HG03521 (cell line): ENCODE measurements at regions not wholly inside any gene's neighbourhood (a gene's known extent, or its start where the extent isn't known, plus 50 kb on each side); places are given as distances from the start of the nearest gene placed in this dataset.
"Not testable (repeated sequence)": the region's sequence is repeated elsewhere in the genome, so short reads cannot be mapped to it uniquely, and the experiment has no call there.

ENCODE experiments used
- ATAC-seq: cut with Tn5 transposase; IDR thresholded peaks from one replicate; pipeline ENCODE4 v1.9.1; 2021; ENCODE audit warnings: mild to moderate bottlenecking, moderate library complexity; ENCODE audit not compliant: unreplicated experiment

DNA sequence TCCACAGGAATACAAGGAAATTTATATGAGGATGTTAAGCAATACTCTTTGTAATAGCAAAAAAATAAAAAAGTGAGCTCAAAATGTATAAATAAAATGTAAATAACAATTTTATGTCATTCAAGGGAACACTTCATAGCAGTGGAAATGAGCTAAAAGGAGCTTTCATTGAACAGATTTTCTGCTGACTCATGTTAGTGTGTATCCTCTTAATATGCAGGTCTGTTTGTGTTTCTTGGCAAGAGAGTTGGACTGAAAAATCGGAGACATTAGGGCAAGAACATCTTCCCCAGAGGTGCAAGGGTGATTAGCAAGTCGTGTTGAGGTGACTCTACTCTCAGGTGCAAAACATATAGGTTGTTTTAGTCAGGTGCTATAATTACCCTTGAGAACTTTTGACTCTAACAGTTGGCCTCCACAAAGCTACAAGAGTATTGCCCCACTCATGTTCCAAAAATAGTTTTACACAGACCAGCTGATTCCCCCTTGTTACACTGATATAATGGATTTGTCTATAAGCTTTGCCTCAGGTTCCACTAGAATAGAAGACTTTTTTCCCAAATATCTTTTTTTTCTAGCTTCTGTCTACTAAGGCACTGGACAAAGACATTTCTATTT lies 702.9 kb downstream of the TENT5A start:
- ATAC-seq = no peak

DNA sequence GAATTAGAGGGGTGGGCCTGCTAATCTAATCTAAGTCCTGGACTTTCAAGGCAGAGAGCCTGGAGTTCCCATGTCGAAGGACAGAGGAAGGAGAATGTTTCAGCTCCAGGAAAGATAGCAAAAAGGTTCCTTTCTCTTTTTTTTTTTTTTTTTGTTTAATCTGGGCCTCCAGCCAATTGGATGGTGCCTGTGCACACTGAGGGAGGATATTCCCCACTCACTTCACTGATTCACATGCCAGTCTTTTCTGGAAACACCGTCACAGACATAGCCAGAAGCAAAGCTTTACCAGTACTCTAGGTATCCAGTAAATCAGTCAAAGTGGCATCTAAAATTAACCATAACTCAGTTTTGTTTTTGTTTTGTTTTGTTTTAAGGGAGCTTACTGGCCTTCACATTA lies 721.1 kb downstream of the TENT5A start:
- no peak for ATAC-seq

DNA sequence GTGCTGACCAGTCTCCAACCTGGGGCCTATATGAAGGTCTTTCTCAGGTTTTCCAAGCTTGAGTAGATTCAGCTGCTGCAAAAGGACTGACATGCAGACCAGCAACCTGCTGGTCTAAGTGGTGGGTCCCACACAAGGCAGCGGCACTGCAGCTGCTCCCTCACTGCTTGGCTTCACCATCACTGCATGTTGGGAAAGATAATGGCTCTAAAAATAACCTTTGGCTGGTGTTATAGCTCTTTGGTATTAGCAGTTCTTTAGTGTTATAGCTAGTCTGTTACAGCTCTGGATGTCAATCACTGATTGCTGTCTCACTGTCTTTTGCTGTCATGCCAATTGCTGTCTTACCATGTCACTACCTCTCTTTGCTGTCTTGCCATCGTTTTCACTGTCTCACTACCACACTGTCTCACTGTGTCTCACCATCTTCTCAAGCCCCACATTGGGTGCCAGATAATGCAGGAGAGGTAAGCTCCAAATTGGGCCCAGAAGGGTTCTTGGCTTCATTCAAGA lies 726.4 kb downstream of the TENT5A start:
- no peak for ATAC-seq

DNA sequence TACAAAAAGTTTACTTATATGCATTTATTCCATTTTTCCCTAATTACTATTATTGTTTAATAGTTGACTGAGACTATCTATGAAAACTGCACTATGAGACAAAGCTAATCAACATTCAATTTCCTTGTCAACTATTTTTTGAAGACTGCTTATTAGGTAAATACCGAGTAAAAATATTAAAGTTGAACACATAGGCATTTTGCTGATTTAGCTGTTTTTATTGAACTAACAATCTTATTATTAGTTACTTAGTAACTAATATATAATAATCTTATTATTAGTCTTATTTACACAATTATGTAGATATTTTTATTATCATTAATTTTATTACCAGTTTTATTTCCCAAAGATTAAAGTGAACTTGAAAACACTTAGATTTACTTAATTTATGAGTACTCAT lies 728.8 kb downstream of the TENT5A start:
- no peak for ATAC-seq

DNA sequence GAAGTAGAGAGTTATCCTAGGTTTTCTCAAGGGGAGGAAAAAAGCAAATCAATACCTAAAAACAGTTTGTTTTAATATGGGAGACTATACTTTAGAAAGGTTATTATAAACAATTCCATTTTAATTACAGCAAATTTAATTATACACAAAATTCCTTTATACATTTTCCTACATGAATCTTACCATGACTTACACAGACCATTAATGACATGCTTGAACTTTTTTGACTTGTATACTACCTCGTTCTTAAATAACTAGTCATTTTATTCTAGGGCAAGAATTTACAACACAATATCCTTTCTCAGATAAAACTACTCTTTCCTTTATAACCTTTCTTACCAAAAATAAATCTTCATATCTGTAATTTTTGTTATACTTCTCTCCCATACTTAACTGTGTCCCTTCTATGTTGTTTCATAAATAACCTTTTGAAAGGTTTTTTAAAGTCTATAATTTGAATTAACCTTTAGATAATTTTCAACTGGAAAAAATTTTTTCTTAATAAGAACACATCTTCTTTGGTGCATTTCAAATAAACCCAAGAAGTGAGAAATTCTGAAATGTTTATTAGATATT lies 729.4 kb downstream of the TENT5A start:
- no peak for ATAC-seq

DNA sequence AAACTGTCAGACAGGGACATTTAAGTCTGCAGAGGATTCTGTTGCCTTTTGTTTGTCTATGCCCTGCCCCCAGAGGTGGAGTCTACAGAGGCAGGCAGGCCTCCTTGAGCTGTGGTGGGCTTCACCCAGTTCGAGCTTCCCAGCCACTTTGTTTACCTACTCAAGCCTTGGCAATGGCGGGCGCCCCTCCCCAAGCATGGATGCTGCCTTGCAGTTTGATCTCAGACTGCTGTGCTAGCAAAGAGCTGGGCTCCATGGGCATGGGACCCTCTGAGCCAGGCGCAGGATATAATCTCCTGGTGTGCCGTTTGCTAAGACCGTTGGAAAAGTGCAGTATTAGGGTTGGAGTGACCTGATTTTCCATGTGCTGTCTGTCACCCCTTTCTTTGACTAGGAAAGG lies 734.9 kb downstream of the TENT5A start:
- not testable (repeated sequence) for ATAC-seq

DNA sequence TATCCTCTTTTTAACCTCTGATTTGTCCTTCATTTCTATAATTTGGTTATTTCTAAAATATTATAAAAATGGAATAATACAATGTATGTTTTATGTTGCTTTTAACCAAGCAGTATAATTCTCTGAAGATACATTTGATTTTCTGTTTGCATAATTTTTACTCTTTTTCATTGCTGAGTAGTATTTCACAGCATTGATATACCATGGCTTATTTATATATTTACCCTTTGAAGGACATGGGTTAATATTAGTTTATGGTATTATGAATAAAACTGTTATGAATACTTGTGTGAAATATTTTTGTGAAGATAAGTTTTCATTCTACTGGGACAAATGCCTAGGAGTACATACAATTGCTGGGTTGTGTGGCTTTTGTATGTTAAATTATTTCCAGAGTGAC lies 748.6 kb downstream of the TENT5A start:
- no peak for ATAC-seq

DNA sequence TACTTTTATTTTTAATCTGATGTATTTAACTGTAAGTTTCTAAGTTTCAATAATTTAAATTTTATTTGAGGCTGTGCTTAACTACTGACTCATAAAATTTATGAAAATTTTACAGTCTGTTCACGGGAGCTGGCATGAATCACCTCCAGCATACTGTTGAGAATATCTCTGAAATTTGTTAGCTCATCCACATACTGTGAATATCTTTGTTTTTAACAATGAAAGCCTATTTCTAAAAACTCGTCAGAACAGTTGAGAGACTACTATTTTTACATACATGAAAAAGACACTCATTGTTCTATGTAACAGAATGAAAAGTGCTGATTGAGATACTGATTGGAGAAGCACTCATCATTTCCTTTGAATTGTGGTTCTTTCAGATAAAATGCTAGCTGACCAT lies 749.3 kb downstream of the TENT5A start:
- no peak for ATAC-seq

DNA sequence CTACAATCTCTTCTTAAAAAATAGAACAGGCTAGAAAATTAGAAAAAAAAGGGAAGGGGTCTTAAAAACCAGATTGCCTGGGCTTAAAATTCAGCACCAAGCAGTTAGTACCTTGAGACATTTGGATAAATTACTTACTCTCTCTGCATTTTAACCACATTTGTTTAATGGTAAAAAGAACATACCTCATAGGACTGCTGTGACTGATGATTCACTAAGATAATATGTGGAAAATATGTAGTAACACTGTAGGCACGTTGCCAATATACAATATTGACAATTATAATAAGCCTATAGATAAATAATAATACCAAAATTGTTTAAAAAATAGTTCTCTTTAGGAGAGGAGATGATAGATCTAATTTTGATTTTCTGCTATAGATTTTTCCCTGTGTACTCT lies 750.4 kb downstream of the TENT5A start:
- ATAC-seq = no peak

DNA sequence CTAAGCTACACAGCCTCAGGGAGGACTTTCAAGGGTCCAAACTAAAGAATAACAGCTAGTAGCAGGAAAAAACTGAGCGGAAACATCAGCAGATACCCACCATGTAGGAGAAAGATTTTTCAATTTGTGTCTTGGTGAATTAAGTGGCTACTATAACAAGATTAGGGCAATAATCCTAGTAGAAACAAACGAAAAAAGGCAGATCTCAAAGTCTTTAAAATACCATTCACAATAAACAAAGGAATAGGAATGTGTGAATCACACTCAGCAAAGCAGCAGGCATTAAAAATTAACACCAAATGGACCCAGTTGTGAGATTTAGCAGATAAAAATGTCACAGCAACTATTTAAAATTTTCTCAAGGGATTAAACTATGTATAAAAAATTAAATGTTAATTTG lies 761.2 kb downstream of the TENT5A start:
- ATAC-seq = no peak

DNA sequence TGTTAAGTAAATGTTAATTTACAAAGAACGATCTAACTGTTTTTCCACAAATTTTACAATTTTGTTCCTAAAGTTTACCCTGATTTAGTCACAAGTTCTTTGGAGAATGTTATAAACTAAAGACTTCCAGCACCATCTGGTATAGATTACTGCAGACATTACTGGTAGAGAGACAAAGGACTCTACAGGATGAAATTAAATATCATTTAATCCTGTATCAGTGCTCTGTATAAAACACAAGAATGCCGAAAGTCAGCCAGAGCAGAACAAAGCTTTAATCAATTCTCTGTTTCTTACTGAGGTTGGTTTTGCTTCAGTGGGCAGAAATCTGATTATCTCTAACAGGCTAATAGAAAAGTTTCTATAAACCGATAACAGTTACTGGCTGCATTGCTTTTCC lies 763.6 kb downstream of the TENT5A start:
- ATAC-seq = no peak

DNA sequence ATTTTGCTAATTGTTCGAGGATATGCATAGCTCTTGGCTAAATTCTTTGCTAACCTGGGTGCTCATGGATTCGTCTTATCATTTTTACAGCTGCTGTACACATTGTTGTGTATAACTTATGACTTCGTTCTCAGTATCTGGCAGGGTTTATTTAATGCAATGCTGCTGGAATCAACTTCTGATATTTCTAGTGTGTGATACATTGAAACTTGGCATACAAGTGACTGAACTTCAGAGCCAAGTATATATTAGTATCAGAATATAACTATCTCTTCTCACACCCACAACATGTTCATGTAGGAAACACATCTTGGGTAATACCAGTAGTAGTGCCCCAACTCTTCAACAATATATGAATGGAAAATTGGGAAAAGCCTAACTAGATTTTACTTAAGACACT lies 764.2 kb downstream of the TENT5A start:
- no peak for ATAC-seq

DNA sequence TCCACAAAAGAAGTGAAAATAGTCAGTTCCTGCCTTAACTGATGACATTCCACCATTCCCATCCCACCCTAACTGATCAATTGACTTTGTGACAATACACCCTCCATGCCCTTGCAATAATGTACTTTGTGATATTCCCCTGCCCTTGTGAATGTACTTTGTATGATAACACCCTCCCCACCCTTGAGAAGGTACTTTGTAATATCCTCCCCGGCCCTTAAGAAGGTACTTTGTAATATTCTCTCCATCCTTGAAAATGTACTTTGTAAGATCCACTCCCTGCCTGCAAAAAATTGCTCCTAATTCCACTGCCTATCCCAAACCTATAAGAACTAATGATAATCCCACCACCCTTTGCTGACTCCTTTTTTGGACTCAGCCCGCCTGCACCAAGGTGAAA lies 771.3 kb downstream of the TENT5A start:
- not testable (repeated sequence) for ATAC-seq

DNA sequence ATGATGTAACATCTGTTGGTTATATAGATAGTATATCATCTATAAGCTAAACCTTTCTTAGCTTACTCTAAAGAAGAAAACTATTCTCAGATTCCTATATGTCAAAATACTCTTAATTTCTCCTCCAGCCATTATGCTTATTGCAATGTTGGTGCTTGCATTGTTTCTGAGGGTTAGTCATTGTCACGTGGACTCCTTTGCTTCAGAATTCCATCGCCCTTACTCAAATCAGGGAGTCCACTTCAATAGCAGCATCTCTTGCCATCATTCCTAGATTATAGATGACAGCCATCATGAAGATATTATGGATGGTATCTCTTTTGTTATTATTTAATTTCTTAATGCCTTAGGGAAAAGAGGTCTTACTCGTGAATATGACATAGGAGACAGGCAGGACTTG lies 776.1 kb downstream of the TENT5A start:
- ATAC-seq = no peak

DNA sequence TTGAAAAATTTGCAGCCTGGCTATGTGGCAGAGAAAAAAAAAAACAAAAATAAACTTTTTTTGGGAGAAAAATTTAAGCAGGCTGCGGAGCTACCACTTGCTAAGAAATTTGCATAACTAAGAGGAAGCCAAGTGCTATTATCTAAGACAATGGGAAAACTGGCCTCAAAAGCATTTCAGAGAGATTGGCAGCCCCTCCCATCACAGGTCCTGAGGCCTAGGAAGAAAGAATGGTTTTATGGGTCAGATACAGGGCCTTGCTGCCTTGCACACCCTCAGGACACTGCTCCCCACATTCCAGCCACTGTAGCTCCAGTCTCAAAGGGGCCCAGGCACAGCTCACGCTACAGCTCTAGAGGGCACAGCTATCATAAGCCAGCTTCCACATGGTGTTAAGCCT lies 777.9 kb downstream of the TENT5A start:
- no peak for ATAC-seq

DNA sequence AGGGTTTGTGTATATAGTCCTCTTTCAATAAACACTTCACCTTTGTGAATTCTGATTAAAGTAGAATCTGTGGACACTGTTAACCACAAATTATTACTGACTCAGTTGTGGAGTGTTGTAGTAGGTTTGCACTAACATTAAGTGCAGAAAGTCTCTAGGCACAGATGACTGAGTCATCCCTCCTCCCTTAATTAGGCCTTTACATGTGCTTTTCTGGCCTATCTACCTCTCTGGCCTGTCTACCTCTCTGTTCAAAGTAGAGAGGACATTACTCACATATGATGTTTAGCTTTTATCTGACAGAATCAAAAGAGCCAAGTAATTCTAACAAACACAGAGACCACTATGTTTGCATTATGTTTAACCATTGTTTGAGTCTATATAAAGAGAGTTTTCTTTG lies 783.0 kb downstream of the TENT5A start:
- ATAC-seq = no peak

DNA sequence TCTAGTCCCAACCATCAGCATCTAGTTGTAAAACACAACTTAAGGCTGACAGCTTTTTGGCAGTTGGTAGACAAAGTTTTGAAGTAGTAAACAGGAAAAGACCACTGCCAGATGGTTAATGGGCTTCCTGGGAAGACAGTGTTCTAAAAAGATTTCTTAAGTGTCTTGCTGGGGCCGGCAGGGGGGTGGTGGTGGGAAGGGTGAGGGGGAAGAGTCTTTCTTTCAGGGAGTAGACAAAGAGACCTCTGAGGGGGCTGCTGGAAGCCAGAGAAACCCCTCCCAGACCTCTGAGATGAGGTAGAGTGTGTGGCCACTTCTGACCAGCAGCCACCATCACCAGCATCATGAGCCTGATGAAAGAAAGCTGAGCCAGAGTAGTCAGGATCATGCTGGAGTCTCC lies 784.9 kb downstream of the TENT5A start:
- no peak for ATAC-seq

DNA sequence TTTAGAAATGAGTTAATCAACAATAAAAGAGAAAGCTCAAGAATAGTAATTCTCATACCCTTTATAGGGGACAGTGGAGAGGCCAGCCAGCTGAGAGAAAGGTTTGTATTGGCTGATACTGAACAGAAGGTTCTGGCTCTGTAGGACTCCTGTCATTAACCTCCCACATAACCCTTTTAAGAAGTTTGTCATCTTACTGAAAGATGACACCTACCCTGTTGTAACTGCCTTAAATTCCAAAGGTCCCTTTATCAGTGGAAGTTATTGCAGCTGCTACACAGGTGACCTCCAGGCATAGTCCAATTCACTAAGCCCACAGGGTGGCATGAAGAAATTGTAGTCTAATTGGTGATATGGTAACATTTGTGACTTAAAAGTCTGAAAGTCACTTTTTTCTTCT lies 790.1 kb downstream of the TENT5A start:
- ATAC-seq = no peak

DNA sequence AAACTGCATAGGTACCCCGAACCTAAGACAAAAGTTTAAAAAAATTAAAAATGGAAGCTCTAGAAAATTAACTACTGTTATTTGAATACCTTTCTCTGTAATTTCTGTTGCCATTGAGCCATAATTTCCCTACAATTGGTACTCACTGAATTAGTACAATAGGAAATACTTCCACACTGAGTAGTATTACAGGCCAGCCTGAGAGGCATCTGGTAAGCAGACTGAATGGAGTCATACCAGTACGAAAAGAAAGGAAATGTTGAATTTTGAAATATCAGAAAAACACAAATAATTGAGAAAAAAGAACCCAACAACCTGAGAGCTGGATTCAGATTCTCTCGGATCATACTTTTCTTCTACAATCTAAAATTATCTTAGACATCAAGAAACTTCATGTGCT lies 791.3 kb downstream of the TENT5A start:
- ATAC-seq = no peak

DNA sequence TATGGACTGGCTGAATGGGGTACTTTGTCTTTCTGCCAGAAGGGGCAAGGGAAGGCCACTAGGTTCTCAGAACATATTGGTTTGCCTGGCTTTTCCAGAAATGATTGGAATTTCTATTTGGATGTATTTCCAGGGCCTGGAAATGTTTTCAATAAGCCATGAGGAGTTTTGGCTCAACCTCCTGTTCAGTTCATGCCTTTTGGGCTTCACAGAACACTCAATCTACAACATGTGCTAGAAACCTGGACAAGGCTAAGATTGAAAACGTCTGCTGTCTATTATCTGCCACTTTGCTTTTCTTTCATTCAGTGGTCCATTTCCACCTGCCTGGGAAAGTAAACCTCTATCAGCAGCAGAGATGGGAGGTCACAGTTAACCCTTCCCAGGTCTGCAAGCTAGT lies 793.4 kb downstream of the TENT5A start:
- no peak for ATAC-seq

DNA sequence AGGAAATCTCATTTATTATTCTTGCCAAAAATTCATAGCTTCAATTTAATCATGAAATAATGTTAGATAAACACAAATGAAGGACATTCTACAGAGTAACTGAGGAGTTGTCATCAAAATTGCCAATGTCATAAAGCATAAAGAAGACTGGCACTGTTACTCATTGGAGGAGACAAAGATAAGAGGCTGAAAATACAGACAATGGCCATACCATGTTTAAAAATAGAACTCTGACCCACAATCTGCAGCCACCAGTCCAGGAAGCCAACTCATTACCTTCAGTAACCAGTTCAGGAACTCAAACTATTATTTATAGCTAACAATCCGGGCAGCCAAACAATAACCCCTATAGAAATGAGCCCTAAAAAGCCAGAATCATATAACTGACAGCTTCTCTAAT lies 795.6 kb downstream of the TENT5A start:
- no peak for ATAC-seq

DNA sequence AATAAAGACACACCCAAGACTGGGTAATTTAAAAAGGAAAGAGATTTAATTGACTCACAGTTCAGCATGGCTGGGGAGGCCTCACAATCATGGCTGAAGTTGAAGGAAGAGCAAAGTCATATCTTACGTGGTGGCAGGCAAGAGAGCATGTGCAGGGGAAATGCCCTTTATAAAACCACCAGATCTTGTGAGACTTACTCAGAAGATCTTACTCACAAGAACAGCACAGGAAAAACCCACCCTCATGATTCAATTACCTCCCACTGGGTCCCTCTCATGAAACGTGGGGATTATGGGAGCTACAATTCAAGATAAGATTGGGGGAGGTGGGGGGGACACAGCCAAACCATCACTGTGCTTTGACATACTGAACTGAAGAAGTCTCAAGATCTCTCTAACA lies 800.0 kb downstream of the TENT5A start:
- ATAC-seq = not testable (repeated sequence)

DNA sequence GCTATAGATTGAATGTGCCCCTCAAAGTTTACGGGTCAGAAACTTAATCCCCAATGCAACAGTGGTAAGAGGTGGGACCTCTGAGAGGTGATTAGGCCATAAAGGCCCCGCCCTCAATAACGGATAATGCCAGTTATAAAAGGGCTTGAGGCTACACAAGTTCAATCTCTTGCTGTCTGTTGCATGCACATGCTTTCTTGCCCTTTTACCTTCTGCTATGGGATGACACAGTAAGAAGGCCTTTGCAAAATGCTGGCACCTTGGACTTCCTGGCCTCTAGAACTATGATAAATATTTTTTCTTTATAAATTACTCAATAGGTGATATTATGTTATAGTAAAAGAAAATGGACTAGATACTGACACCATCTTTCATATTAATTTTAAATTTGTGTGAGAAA lies 806.1 kb downstream of the TENT5A start:
- no peak for ATAC-seq
